GM10266 (cell line): ENCODE measurements at regions not wholly inside any gene's neighbourhood (a gene's known extent, or its start where the extent isn't known, plus 50 kb on each side); places are given as distances from the start of the nearest gene placed in this dataset.

Experiments used
- DNase-seq: peaks from one replicate; pipeline ENCODE4 v3.0.0; 2012; ENCODE audit errors: extremely low spot score
- TF ChIP-seq, protein P1 (sequence below): IDR thresholded peaks from 2 replicates; pipeline ENCODE4 v1.5.1; 2012; ENCODE audit warnings: mild to moderate bottlenecking, low read depth; ENCODE audit not compliant: control insufficient read depth, insufficient read depth; ENCODE audit errors: missing control alignments

DNA sequence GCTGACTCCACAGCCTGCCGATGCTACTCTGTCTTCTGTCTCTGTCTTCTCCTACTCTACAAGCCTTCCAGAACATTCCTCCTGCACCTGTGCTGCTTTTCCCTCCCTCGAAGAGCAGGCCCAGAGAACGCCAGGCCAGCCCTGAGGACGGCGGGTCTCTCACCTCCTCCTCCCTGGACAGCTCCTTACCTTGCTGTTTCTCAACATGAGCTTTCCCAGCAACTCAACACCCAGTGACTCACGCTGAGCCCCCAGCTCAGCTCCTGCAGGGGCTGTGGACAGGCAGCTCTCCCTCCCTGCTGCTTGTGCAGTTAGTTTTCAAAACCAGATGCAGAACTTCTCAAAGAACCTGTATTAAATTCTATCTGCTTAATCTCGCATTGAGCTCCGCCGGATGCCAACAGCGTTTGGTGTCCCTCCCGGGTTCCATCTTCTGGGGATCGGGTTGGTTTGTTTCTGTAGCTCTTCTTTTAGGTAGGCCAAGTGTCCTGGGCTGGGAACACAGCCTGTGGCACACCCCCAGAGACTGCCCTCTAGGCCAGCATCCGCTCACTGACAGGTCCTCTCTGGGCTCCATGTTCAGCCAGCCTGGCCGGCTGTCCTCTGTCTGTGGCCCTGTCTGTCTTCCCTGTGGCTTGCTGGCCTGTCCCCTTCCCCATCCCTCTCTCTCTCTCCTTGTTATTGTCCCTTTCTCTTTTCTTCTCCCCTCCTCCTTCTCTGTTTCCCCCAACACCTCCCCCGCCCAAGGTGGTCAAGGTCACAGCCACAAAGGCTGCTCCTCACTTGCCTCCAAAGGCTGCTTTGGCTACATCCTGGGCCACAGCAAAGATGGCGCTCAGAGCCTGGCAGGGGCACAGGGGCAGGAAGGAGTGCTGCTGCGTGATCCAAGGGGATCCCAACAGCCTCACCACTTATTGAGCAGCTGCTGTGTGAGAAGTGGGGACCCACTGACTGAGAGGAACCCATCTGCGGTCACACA lies 391.0 kb downstream of the MATN1 start:
- TF ChIP-seq, protein P1, sequence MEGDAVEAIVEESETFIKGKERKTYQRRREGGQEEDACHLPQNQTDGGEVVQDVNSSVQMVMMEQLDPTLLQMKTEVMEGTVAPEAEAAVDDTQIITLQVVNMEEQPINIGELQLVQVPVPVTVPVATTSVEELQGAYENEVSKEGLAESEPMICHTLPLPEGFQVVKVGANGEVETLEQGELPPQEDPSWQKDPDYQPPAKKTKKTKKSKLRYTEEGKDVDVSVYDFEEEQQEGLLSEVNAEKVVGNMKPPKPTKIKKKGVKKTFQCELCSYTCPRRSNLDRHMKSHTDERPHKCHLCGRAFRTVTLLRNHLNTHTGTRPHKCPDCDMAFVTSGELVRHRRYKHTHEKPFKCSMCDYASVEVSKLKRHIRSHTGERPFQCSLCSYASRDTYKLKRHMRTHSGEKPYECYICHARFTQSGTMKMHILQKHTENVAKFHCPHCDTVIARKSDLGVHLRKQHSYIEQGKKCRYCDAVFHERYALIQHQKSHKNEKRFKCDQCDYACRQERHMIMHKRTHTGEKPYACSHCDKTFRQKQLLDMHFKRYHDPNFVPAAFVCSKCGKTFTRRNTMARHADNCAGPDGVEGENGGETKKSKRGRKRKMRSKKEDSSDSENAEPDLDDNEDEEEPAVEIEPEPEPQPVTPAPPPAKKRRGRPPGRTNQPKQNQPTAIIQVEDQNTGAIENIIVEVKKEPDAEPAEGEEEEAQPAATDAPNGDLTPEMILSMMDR, result no peak
- no peak for DNase-seq

- no peak for DNase-seq
- TF ChIP-seq, protein P1, result no peak
Measured at GRCh38 chr1:30331415-30332065, 391.8 kb downstream of the MATN1 start.

GRCh38 chr1:30330644-30331043 lies 392.7 kb downstream of the MATN1 start:
- TF ChIP-seq, protein P1, result no peak
- DNase-seq, result no peak

DNA sequence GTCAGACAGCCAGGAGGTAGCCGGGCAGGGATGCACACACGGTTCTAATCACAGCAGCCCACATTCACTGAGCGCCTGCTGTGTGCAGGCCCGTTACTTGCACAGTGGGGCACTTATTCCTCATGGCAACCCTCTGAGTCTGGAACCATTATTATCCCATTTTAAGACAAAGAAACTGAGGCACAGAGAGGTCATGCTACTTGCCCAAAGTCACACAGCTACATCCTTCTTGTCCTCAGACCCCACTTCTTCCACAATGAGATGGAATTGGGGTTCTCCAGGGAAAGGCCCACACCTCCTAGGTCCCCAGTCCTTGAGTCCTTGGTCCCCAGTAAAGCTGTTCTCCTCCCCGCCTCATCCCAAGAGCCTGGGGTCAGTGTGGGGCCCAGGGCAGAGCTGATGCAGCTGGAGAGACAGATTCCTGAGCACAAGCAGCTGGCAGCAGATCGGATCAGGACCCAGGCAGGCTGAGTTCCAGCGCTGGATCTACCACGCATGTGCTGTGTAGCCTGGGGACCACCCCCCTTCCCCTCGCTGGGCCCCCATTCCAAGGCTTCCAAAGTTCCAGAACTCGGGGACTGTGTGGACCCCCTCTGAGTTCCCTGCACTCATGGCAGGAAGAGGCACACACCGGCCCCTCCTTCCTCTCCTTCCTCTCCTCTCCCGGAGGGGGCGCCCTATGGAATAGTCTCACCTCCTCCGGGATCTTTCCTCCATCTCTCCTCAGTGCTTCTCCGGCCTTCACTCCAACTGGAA lies 393.4 kb downstream of the MATN1 start:
- DNase-seq, result no peak

GRCh38 chr1:30329263-30329753 lies 394.1 kb downstream of the MATN1 start:
- DNase-seq, result no peak
- TF ChIP-seq, protein P1, result no peak

More for the DNA sequence above, 393.4 kb downstream of the MATN1 start:
- TF ChIP-seq, protein P1, result no peak

GRCh38 chr1:30328401-30329262 lies 394.8 kb downstream of the MATN1 start:
- TF ChIP-seq, protein P1, result no peak
- DNase-seq, result no peak
